NCI-H1417 treated with DMSO at 0.1 percent for 48 hours (cell line): ENCODE measurements at regions not wholly inside any gene's neighbourhood (a gene's known extent, or its start where the extent isn't known, plus 50 kb on each side); places are given as distances from the start of the nearest gene placed in this dataset.

Experiments used
- DNase-seq: peaks from one replicate; lab custom pipeline; 2025; lab: John Stamatoyannopoulos, UW

DNA sequence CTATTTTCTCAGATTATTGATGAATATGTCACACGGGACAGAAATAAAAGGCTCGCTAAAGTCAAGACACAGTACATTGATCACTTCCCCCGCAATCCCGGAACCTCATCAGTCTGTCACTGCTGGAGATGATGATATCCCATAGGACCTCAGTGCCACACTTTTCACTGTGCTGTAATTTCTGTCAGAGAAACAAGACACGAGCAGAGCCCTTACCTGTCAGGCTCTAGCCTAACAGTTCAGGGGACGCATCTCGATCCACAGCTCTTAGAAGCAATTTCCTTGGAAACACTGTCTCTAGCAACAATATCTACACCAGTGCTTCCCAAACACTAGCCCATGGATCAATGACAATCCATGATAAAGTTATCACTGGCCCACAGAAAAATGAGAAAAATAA lies 140.0 kb downstream of the GRIN2B start:
- DNase-seq, result no peak

- no peak for DNase-seq
Measured at GRCh38 chr12:13839365-13840336, 141.8 kb downstream of the GRIN2B start.

DNA sequence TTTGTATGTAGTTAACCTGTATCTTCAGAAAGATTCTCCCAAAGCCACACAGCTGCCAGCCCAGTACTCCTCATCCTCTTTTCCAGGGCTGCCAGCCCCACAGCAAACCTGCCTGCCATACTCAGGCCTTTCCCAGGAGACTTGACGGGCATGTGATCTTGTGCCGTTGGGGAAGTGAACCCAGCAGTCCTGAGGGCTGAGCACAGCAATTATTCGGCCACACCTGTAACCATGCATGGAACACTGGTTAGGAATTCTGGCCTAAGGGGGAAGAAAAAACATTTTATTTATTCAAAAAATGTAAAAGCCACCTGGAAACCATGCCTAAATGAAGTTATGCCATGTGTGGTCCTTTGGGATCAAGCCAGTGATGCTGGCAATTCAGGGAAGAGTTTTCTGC lies 145.3 kb downstream of the GRIN2B start:
- no peak for DNase-seq

- DNase-seq, result no peak
Measured at GRCh38 chr12:13835652-13836051, 145.8 kb downstream of the GRIN2B start.

- no peak for DNase-seq
Measured at GRCh38 chr12:13834241-13834640, 147.2 kb downstream of the GRIN2B start.

GRCh38 chr12:13817131-13817530 lies 164.3 kb downstream of the GRIN2B start:
- no peak for DNase-seq

- peak; percentile 43 for DNase-seq
Measured at GRCh38 chr12:13816394-13816793, 165.0 kb downstream of the GRIN2B start.

DNA sequence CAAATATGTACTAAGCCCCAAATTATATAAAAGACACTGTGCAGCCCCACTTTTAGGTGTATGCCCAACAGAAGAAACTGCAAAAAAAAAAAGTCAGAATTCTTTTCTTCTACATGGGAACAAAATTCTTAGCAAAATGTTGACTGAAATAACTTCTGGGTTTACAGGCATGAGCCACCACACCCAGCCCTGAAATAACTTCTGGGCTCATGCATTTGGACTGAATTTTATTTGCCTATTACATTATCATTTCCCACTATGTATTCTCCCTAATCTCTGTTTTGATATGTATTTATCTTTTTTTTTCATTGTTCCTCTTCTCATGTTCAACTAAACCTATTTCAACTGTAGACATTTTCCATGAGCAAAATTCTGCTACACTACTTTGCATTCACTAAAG lies 169.2 kb downstream of the GRIN2B start:
- DNase-seq, result no peak

- DNase-seq, result no peak
Measured at GRCh38 chr12:13811061-13811460, 170.3 kb downstream of the GRIN2B start.

- DNase-seq, result no peak
Measured at GRCh38 chr12:13805041-13805440, 176.4 kb downstream of the GRIN2B start.

- no peak for DNase-seq
Measured at GRCh38 chr12:13801543-13801942, 179.9 kb downstream of the GRIN2B start.

GRCh38 chr12:13799574-13799973 lies 181.8 kb downstream of the GRIN2B start:
- DNase-seq, result peak; percentile 73

DNA sequence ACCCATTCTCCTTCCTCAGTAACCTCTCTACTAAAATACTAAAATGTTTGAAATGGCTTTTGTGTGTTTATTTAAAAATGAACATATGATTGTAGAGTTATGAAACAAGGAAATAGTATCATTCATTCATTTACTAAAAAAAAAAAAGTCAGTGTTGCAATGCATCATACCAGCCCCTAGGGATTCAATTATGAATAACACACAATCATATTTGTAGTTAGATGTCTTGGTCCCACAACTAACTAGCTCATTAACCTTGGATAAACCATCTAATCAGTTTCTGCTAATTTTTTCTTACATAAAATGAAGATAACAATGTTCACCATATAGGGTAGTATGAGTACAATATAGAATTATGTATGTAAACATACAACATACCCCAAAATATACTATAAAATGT lies 183.2 kb downstream of the GRIN2B start:
- DNase-seq, result no peak

GRCh38 chr12:13794706-13795105 lies 186.7 kb downstream of the GRIN2B start:
- DNase-seq, result no peak

DNA sequence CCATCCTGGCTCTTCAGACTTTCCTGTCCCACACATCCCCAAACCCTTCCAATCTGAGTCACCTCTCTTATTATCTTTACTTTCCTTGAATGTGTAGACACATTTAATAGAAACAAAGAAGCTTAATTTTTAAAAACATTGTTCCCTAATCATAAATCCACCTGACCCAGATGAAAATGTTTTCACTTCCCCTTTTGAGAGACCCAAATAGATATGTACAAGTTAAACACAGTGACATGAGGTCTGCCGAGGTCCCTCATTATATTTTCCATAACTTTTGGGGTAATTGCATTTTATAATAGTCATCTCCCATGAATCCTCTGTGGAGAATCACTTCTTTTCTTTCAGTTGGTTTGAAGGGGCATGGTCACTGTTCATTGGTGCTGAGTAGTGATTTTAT lies 191.1 kb downstream of the GRIN2B start:
- no peak for DNase-seq

DNA sequence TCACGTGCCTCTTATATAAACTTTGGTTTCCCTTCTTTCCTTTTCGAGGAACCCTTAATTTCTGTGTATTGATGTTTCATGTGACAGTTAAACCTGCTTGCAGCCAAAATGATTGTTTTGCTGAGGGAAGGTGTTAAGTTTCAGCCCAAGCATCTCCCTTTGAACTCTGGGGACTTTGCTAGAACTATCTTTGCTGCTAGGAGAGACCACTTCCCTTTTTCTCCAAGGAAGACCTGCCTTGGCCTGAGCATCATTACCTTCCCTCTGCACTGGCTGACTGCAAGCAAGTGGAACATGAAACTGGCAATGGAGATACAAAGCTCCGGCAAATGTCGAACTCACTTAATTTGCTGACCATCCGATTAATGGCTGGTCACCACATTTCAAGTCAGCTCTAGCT lies 192.8 kb downstream of the GRIN2B start:
- DNase-seq, result no peak

- DNase-seq, result no peak
Measured at GRCh38 chr12:13786646-13787045, 194.8 kb downstream of the GRIN2B start.

- no peak for DNase-seq
Measured at GRCh38 chr12:13784504-13784903, 196.9 kb downstream of the GRIN2B start.

GRCh38 chr12:13780453-13780852 lies 200.9 kb downstream of the GRIN2B start:
- no peak for DNase-seq

DNA sequence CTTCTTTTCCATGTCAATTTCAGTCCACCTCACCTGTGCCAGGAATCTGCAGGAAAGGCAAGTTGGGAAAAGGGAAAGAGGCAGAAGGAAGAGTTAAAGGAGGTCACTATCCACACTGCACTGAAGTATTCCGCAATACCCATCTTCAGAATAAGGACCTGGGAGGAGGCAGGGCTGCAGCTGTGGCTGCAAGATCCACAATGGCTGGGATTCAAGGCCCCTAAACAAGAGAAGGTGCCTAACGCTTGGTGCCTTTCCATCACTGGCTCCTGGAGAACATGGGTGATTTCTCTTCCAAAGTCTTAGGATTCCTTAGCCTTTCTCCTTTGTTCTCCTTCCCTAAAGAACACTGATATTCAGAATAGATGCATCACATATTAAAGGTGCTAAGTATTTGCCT lies 204.0 kb downstream of the GRIN2B start:
- DNase-seq, result no peak

- no peak for DNase-seq
Measured at GRCh38 chr12:13772264-13772663, 209.1 kb downstream of the GRIN2B start.

DNA sequence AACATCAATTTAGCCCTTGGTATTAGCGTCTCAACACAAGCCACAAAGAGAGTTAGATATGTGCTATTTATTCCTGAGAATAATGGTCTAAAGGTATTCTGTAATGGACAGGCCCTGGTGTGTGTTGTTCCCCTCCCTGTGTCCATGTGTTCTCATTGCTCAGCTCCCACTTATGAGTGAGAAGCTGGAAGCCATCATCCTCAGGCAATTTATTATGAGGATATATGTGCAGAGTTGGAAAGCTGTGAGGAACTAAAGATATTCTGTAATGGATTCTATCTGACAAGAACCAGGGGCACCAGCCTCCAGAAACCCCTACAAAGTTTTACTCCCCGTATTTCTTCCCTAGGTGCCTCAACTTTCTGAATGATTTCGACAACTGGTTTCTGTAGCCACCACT lies 210.8 kb downstream of the GRIN2B start:
- no peak for DNase-seq

- no peak for DNase-seq
Measured at GRCh38 chr12:13769966-13770365, 211.4 kb downstream of the GRIN2B start.

- DNase-seq, result no peak
Measured at GRCh38 chr12:13769273-13769672, 212.1 kb downstream of the GRIN2B start.
